NOMO-1 (cell line): ENCODE measurements at regions not wholly inside any gene's neighbourhood (a gene's known extent, or its start where the extent isn't known, plus 50 kb on each side); places are given as distances from the start of the nearest gene placed in this dataset.

Experiments
- DNase-seq, 2 experiments: peaks; one replicate each; lab custom pipeline; 2025; ENCODE audit not compliant: unreplicated experiment in 2 of 2; lab: John Stamatoyannopoulos, UW

GRCh38 chr7:88700725-88701124 is 58.8 kb upstream of the ZNF804B start:
- DNase-seq: no peak

DNA sequence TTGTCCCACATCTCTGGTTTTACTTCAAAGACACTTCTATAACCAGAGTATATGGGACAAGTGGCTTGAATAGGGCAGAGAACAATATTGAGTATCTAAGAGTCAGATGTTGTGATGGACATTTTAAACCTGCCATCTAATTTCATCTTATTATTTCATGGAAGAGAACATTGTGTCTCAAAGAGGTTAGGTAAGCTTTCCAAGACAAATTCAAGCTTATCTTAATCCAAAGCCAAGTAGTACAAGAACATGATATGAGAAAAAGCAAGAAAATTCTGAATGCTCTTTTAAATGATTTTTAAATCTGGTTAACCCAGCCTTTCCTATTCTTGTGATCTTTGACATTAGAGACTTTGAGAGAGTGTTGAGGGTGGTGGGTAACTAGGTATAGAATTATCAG is 65.3 kb upstream of the ZNF804B start:
- no peak for DNase-seq

GRCh38 chr7:88693131-88693530 is 66.4 kb upstream of the ZNF804B start:
- DNase-seq: no peak

DNA sequence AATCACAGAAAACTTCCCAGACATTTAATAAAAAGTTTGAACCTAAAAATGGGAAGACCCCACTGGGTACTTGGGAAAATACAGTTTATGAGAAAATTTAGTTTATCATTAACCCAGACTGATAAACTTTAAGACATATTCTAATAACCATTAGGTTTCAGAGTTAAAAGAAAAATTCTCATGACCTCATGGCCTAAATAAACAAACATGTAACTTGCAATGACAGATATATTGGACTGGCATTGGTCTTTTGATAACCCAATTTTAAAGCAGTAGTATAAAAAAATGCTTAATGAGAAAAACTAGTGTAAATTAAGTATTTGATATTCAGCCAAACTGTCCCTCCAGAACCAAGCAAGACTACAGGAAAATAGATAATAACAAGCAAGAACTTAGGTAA is 67.0 kb upstream of the ZNF804B start:
- no peak for DNase-seq

GRCh38 chr7:88689821-88690220 is 69.7 kb upstream of the ZNF804B start:
- DNase-seq: no peak

DNA sequence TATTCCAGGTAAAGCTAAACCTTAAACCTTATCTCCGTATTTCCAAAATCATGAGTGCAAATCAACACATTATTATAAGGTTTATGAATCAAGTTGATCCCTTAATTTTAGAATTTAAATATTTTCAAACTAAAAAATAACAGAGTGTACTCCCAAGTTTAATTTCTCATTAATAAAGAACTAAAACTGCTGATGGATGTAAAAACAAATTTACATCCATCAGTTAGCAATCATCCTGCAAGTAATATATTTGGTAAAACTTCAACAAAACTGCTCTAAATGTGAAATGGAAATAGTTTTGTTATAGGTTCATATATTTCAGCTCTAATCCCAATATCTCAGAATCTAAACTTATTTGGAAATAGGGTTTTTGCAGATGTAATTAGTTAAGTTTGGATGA is 71.3 kb upstream of the ZNF804B start:
- no peak for DNase-seq

DNA sequence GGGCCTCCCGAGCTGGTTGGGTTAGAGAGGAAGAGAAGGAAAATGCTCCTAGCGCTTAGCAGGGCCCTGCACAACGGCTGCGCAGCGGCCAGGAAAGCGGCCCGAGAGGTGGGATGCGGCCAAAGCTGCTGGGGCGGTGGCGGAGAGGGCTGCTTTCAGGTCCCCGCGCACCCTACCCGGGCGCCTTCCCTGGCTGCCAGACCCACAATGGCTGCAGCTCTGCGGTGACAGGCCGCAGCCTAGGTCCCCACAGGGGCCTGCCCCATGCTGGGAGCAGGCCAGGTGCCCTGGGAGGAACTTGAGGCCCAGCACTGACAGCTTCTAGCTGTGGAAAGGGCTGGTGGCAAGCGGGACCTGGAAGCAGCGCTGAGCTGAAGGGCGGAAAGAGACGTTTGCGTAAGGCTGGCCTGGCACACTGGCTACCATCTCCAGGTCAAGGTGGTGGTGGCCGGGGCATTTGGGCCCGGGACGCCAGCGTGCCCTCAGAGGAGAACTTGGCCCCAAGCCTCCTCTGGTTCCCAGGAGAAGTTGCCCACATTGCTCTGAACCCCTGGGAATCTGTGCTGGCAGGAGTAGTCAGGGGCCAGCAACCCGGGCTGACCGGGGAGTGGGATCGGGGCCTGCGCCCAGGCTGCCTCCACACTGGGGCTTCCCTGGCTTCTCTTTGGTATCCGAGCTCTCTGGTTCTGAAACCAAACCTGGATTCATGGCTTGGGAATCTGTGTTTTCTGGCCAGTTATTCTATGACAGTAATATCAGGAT is 72.9 kb upstream of the ZNF804B start:
- no peak for DNase-seq

DNA sequence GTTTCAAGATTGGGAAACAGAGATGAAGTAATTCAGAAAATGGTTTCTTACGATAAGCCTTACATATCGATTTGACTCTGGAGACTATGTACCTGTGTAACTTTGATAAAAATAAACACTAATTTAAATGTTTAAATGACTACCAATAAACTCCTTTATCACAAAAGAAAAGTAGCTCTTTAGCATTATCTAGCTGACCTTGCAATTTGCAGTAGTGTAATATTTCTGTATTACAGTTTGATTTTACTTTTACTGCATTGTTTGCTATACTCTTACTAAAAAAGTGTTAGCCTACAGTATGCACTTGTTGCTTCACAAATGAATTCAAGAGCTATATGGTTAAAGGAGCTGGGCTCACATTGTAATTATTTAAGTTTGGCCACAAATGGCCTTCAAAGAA is 77.8 kb upstream of the ZNF804B start:
- no peak for DNase-seq

GRCh38 chr7:88670536-88670935 is 89.0 kb upstream of the ZNF804B start:
- DNase-seq: no peak

DNA sequence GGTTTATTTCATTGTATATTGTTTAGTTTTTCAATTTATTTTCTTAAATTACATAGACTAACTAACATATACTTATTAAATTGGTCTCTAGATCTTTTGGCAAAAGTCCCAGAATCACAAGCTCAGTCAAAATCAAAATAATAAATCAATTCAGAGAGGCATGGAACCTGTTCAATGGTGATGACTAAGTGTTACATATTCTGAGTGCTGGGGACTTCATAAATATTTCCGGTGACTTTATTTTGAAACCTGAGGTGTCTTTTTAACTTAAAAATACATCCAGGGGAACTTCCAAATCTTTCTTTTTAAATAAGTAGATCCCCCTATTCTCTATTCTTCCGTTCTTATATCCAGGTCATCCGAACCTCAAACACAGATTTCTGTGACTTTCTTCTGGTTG is 89.6 kb upstream of the ZNF804B start:
- no peak for DNase-seq

DNA sequence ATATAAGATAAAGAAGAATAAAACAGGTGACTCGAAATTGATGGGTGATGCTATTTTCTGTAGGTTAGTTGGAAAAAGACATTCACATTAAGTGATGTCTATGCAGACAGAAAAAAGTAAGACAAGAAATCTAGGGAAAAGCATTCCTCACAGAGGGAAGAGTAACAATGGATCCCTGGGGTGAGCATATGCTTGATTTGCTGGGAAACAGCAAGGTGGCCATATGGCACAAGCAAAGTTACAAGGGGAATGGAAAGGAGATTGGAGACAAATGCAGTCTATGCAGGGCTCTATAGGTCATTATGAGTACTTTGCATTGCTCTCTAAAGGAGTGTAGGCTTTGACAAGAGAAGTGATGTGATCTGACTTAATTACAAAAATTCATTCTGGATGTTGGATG is 90.9 kb upstream of the ZNF804B start:
- no peak for DNase-seq

DNA sequence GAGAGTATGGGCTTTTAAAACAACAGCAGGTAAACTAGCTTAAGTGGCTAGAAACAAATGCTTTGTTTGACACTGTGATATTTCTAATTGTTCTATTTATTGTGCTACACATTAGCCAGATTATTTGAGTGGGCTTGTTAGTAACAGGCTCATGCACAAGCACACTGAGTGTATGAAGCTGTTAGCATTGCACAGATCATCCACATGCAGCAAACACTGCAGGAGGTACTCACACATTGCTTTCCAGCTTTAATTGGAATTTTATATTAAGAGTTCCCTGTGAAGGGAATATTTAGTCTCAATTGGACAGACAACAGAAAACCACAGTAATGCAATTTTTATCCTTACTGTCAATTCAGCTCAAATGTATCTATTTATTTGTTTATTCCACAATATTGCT is 92.9 kb upstream of the ZNF804B start:
- no peak for DNase-seq

DNA sequence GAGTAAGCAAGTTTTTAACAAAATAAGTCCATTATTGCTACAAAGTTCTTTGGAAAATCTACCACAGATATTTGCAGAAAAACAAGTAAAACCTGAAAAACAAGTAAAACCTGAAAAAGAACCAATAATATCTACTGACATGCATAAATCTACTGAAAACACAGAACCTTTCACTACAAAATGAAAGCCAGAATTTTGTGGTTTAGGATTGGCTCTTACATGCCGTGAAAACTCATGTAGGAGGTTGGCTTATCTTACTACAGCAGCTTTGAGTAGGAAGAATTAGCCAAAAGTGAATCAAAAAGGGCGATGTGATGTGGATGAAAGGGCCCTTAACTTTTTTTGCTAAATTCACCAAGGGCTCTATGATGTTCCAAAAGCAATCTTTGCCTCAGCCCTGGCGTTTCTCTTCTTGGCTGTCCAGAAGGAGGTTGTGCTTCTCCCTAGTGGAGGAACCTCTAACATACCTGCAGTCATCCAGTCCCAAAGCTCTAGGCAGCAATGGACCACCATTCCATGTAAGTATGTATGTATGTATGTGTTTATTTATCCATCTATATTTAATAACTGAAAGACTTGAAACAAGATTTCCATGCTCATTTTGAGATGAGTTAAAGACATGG is 93.5 kb upstream of the ZNF804B start:
- no peak for DNase-seq

DNA sequence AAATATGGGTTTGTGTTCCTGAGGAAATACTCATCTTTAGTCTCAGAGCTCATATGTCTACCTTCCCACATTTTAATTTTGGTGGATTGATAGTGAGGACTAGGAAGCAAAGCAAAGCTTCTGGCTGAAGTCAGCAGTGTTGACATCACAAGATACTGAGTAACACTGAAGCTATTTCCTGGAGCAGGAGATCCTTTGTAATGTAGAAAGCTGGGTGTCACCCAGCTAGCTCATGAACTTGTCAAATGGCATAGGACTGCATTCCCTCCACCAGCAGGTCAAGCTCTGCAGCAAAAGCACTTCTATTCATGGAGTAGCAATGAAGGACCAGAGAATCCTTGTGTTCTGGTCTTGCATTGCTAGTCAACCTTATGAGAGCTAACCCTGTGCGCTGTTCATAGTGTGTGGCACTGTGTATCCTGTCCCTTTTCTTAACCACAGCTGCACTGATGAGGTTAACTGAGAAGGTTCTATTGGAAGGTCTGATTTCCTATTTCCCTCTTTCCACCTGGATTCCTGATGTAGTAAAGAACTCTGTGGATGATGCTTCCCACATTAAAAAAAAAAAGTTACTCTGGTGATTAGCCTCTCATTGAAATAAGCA is 94.8 kb upstream of the ZNF804B start:
- no peak for DNase-seq

- no peak for DNase-seq
Measured at GRCh38 chr7:88661921-88662320, 97.6 kb upstream of the ZNF804B start.

DNA sequence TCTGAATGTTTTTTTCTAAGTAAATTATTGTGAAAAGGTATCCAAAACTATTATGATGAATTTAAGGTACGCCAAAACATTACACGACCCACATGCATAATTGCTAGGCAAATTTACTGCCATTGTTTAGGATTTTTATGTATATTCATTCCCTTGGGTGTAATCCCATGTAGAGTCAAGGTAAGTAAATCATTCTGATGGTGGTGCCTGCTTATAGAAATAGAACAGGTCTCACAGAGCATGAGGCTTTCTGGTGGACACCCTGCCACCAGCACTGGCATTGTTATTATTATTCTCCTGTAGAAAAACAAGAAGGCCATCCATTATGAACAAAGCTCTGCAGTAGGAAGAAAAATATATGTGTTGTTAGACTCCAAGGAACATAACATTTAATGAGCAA is 111.7 kb upstream of the ZNF804B start:
- no peak for DNase-seq

- no peak for DNase-seq
Measured at GRCh38 chr7:88638583-88638982, 120.9 kb upstream of the ZNF804B start.

DNA sequence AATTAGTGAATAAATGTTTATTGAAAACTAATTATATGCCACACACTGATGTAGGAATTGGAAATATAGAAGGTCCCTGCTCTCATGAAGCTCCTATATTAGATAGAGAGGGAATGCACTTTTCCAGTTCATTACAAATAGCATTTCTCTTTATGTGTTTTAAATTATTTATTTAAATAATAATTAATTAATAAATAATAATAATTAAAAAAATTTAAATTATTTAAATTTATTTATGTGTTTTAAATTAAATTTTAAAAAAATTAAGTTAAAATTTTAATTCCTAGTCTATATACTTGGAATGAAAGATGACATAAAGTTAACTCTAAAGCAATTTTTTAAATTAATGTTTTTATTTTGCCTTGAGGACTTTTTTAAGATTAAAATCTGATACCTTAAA is 121.7 kb upstream of the ZNF804B start:
- no peak for DNase-seq

DNA sequence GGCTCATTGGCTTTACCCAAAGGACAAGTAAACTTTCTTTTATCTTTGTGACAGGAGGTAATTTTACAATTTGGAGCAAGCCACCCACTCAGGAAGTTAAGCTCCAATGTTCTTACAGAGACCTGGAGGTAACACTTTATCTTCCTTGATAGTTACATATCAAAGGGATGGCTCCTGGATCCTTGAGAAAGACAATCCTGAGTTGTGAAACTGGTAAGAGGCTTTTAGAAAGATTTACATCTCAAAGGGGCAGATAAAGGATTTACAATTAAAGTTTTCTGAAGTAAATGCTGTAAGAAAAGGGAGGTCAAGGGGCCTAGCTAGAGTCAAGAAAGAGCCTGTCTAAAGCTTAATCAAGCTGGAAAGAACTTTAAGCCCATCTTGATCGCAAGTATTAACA is 124.4 kb upstream of the ZNF804B start:
- DNase-seq: no peak

GRCh38 chr7:88629559-88629958 is 129.9 kb upstream of the ZNF804B start:
- DNase-seq: no peak

GRCh38 chr7:88628363-88629085 is 131.0 kb upstream of the ZNF804B start:
- no peak for DNase-seq

DNA sequence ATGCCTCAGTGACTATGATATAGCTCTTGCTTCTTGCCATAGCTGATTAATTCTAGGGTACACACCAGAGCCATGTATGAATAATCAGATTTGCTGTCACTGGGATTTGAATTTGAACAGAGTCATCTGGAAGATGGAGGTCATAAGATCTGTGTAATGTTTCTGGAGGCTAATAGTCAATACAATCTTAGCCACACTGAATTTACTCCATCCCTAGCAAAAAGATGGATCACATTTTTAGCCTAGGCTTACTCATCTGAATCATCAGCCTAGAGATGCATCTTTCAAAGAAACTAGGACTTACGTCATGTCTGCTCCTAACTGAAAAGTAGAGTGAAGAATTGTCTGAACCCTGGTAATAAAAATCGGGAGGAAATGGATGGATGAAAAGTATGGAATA is 142.3 kb upstream of the ZNF804B start:
- DNase-seq: no peak
